ENCODE measurements at regions not wholly inside any gene's neighbourhood (a gene's known extent, or its start where the extent isn't known, plus 50 kb on each side); places are given as distances from the start of the nearest gene placed in this dataset.

DNA sequence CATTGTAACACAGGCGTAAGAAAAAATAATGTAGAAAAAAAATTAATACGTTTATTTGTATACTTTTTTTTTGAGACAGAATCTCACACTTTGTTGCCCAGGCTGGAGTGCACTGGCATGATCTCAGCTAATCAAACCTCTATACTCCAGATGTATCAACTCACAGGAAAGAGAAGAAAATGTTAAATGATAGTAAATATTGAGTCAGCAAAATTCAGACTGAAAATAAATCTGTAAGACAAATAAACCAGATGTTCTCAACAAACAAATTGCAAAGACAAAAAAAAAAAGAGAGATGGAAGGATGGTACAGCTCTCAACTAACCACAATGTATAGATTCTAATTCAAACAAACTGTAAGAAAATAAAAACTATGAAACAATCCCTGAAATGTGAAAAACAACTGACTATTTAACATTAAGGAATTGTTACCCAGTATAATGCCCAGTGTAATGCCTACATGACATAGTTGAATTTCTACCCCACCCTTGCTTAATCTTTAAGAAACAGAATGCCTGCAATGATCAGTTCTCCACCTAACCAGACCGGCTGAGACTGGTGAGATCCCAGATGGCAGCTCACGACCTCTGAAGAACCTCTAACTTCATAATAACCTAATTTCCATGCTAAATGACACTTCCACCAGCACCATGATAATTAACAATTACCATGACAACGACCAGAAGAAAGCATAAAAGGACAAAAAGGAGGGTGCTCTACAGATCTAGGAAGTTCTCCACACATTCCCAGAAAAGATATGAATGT is 272.0 kb upstream of the GNAI1 start:
- DNase-seq, result no peak

- DNase-seq, result no peak
These were observed 279.5 kb upstream of the GNAI1 start for GRCh38 chr7:79855172-79855571.

GRCh38 chr7:79854621-79855020 is 280.0 kb upstream of the GNAI1 start:
- DNase-seq, result no peak

DNA sequence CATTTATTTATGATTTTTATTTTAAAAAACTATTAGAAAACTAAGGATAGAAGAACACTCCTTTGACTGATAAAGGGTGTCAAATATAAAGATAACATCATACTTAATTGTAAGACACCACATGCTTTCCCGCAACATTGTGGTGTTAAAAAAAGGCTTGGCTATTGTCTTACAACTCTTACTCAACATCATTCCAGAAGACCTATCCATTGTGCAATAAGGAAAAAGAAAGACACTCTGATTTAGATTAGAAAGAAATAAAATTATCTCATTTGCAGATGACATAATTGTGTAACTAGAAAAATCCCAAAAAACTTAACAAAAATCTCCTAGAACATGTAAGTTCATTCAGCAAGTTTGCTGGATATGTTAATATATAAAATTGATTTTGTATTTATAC is 296.7 kb upstream of the GNAI1 start:
- DNase-seq, result no peak

DNA sequence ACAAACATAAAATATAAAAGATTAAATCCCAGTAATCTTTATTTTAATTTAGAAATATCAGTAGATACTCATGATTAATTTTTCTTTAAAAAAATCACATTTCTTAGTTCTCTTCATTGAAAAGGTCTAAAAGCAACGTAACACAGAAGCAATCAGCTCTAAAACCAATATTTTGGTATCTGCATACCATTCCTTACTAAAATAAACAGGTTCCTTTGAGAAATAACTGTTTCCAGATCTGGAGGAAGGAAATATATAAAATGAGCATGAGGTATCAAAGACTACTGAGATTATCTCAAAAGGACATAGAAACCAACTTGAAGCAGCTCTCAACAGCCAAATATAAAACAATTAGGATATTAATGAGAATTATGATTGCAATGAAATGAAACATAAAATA is 301.0 kb upstream of the GNAI1 start:
- no peak for DNase-seq

DNA sequence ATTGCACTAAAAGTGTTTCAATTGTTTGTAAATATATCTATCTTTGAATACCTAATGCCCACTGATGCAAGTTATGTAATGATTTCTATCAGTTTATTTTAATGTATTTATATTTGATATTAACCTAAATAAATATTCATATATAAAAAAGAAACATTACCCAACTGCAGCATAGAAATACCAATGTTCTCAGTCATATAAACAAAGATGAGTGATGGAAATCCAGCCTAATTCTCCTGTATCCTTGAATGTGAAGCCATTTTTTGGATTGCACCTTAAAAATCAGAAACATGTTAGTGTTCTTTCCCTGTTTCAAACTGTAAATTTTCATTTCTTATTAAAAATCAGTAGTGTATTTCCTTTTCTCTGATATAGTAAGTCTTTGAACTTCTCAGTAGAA is 305.8 kb upstream of the GNAI1 start:
- DNase-seq, result no peak

- no peak for DNase-seq
These were observed 311.2 kb upstream of the GNAI1 start for GRCh38 chr7:79823246-79823951.

- DNase-seq, result no peak
These were observed 311.9 kb upstream of the GNAI1 start for GRCh38 chr7:79822620-79823240.

GRCh38 chr7:79820387-79820786 is 314.2 kb upstream of the GNAI1 start:
- DNase-seq, result no peak

- no peak for DNase-seq
These were observed 323.7 kb upstream of the GNAI1 start for GRCh38 chr7:79810916-79811315.

DNA sequence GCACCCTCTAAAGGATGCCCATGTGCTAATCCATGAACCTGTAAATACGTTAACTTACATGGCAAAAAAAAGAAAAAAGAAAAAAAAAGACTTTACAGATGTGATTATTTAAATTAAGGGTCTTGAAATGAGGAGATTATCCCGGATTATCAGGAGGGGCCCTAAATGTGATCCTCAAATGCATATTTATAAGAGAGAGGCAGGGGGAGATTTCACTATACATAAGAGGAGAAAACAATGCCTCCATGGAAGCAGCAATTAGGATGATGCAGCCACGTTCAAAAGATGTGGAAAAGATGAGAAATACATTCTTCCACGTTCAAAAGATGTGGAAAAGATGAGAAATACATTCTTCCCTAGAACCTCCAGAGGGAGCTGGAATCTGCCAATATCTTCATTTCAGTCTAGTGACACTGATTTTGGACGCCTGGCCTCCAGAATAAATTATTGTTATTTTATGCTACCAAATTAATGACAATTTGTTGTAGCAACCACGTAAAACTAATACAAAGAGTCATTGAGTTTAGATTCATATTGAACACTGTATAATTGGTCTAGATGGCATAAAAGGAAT is 328.4 kb upstream of the GNAI1 start:
- DNase-seq, result no peak

DNA sequence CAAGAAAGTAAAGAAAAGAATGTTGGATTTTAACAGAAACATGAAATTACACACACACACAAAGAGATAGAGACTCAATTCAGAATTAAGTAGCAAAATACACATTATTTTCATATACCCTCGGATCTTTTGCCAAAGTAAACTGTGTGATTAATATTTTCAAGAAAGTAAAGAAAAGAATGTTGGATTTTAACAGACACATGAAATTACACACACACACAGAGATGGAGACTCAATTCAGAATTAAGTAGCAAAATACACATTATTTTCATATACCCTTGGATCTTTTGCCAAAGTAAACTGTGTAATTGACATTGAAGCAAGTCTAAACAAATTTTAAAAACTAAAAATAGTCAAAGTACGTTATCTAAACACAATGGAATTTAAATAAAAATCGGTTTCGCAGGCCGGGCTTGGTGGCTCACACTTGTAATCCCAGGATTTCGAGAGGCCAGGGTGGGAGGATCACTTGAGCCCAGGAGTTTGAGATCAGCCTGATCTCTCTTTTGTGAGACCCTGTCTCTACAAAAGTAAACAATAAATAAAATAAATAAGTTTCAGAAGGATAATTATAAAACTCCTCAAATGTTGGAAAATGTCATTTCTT is 337.3 kb upstream of the MAGI2 start:
- no peak for DNase-seq

DNA sequence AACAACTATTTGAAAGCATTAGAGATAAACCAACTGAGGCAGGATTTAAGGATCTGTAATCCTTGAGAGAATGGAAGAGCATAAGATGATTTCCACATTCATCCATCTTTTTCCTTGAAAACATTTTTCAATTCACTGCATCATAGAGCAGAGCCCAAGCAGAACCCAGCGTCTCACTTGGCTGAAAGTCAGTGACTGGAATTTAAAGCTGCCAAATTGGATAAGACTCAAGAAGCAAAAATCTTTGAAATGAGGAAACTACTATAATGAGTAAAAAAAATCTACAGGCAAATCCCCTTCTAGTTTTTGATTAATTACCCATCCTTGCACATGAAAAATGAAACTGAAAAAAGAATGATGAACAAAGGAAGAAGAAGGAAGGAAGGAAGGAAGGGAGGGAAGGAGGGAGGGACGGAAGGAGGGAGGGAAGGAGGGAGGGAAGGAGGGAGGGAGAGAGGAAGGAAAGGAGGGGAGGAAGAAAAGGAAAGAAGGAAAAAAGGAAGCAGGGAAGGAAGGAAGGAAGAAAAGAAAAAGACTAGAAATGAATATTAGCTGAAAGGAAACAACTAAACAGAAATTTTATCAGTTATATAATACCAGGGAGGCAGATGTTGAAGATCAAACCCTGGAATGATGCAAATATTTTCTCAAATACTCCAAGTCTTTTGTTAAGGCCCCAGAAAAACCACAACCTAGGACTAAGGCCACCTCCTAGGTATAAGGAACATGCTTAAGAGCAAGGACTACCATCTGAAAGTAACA is 336.3 kb upstream of the MAGI2 start:
- no peak for DNase-seq

DNA sequence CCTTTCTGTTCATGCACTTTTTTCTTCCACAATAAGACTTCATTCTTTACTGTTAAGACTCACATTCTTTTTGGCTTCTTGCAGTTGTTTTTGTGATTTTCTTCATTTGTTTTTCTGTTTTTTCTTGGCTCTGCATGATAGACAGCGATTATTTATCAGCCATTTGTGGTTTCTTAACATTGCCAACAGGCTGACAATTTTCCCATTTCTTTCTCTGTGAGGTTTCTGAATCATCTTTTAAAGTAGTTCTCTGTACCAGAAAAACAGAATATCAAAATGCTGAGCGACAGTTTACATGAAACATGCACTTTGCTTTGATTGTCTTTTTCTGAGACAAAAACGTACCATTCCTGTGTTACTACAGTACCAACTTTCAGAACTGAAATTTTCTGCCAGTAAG is 334.2 kb upstream of the MAGI2 start:
- no peak for DNase-seq

- DNase-seq, result no peak
These were observed 333.6 kb upstream of the MAGI2 start for GRCh38 chr7:79787096-79787495.

DNA sequence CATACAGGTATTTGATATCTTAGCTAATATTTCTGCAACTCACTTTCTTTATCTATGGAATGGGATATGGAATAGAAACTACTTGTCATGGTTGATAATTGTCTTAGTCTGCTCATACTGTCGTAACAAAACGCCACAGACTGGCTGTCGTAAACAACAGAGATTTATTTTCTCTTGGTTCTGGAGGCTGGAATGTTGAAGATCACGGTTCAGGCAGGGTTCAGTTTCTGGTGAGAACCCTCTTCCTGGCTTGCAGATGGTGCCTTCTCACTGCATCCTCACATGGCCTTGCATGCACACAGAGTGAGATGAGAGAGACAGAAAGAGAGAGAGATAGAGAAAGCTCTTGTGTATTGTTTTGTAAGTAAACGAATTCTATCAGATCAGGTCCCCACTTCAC is 332.7 kb upstream of the MAGI2 start:
- no peak for DNase-seq

- DNase-seq, result no peak
These were observed 332.1 kb upstream of the MAGI2 start for GRCh38 chr7:79785556-79785955.

GRCh38 chr7:79782906-79783305 is 329.4 kb upstream of the MAGI2 start:
- DNase-seq, result no peak

DNA sequence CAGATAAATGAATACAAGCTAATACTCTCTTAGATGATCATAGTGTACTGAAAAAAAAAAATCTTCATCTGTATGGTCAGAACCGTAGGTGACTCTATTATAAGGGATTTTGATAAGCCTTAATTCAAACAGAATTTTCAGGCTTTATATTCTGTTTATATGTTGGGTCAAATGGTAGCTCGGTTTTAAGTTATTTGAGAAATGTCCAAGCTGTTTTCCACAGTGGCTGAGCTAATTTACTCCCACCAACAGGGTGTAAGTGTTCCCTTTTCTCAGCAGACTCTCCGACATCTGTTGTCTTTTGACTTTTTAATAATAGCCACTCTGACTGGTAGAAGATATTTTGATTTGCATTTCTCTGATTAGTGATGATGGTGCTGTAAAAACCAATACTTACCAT is 328.8 kb upstream of the MAGI2 start:
- DNase-seq, result no peak

GRCh38 chr7:79781716-79782115 is 328.2 kb upstream of the MAGI2 start:
- no peak for DNase-seq

GRCh38 chr7:79778786-79779770 is 325.6 kb upstream of the MAGI2 start:
- no peak for DNase-seq

Data from activated CD4-positive, alpha-beta T cell treated with anti-CD3 and anti-CD28 coated beads, Interleukin-2, amount 50 U/mL, for 1 hour (primary cell).